ENCODE measurements at regions not wholly inside any gene's neighbourhood (a gene's known extent, or its start where the extent isn't known, plus 50 kb on each side); places are given as distances from the start of the nearest gene placed in this dataset.

GRCh38 chr10:35711615-35712411, 69.7 kb upstream of the FZD8 start:
- Histone ChIP-seq H2AFZ (ENCODE audit: low read length) (no peak overlapping the region), H3F3A (ENCODE audit: low read depth) (no peaks in the 10 kb centered on the region), H3K4me2 (ENCODE audit: low read depth, low read length, poor library complexity, severe bottlenecking) (no peak overlapping the region)

GRCh38 chr10:35707642-35708425, 65.7 kb upstream of the FZD8 start:
- H2AFZ ChIP-seq (ENCODE audit: low read length): no peak overlapping the region
- H4K20me1 ChIP-seq (ENCODE audit: insufficient read depth, low read length, poor library complexity, severe bottlenecking): no peaks in the 10 kb centered on the region
- H3K9me3 ChIP-seq (ENCODE audit: insufficient read depth, low read depth, low read length): no peaks in the 10 kb centered on the region; the same call in 1 of the 2 replicates
- no peaks in the 10 kb centered on the region for H3K36me3 ChIP-seq (ENCODE audit: insufficient read depth, low read length)
- H3K9ac ChIP-seq (ENCODE audit: low read depth, low read length, poor library complexity, severe bottlenecking): no peak overlapping the region
- no peaks in the 10 kb centered on the region for H3K27me3 ChIP-seq (ENCODE audit: insufficient read depth, low read length, poor library complexity, severe bottlenecking)
- H3K9me2 ChIP-seq (replicated peaks; ENCODE audit: low read depth, low read length): no peaks in the 10 kb centered on the region
- H3F3A ChIP-seq (ENCODE audit: low read depth): no peaks in the 10 kb centered on the region
- H3K4me2 ChIP-seq (ENCODE audit: low read depth, low read length, poor library complexity, severe bottlenecking): no peak overlapping the region
- H3K79me2 ChIP-seq (ENCODE audit: insufficient read depth, low read length): no peaks in the 10 kb centered on the region
- H3K4me3 ChIP-seq (ENCODE audit: low read length, poor library complexity, severe bottlenecking): no peak overlapping the region
- H3K4me1 ChIP-seq (ENCODE audit: insufficient read depth, low read length, poor library complexity, severe bottlenecking): no peaks in the 10 kb centered on the region
- TF ChIP-seq CTCF (conservative IDR thresholded peaks at IDR 0.05; ENCODE audit: low read length) (no peak), EZH2phosphoT487 (IDR thresholded peaks at IDR 0.05; ENCODE audit: borderline replicate concordance) (no peak)

More at GRCh38 chr10:35711615-35712411, 69.7 kb upstream of the FZD8 start:
- Histone ChIP-seq H4K20me1 (ENCODE audit: insufficient read depth, low read length, poor library complexity, severe bottlenecking) (no peaks in the 10 kb centered on the region), H3K4me1 (ENCODE audit: insufficient read depth, low read length, poor library complexity, severe bottlenecking) (no peaks in the 10 kb centered on the region), H3K79me2 (ENCODE audit: insufficient read depth, low read length) (no peaks in the 10 kb centered on the region), H3K4me3 (ENCODE audit: low read length, poor library complexity, severe bottlenecking) (no peak overlapping the region), H3K9me3 (ENCODE audit: insufficient read depth, low read depth, low read length) (no peaks in the 10 kb centered on the region; the same call in 1 of the 2 replicates), H3K9ac (ENCODE audit: low read depth, low read length, poor library complexity, severe bottlenecking) (no peak overlapping the region), H3K27me3 (ENCODE audit: insufficient read depth, low read length, poor library complexity, severe bottlenecking) (no peaks in the 10 kb centered on the region), H3K36me3 (ENCODE audit: insufficient read depth, low read length) (no peaks in the 10 kb centered on the region), H3K9me2 (replicated peaks; ENCODE audit: low read depth, low read length) (no peaks in the 10 kb centered on the region)
- TF ChIP-seq CTCF (conservative IDR thresholded peaks at IDR 0.05; ENCODE audit: low read length) (no peak), EZH2phosphoT487 (IDR thresholded peaks at IDR 0.05; ENCODE audit: borderline replicate concordance) (no peak)

- H3K27me3 ChIP-seq (ENCODE audit: insufficient read depth, low read length, poor library complexity, severe bottlenecking): no peaks in the 10 kb centered on the region
- TF ChIP-seq CTCF (conservative IDR thresholded peaks at IDR 0.05; ENCODE audit: low read length) (no peak), EZH2phosphoT487 (IDR thresholded peaks at IDR 0.05; ENCODE audit: borderline replicate concordance) (no peak)
- no peak overlapping the region for H3K4me3 ChIP-seq (ENCODE audit: low read length, poor library complexity, severe bottlenecking)
- H3K9me3 ChIP-seq (ENCODE audit: insufficient read depth, low read depth, low read length): no peaks in the 10 kb centered on the region; the same call in 1 of the 2 replicates
- no peak overlapping the region for H3K4me2 ChIP-seq (ENCODE audit: low read depth, low read length, poor library complexity, severe bottlenecking)
- no peak overlapping the region for H2AFZ ChIP-seq (ENCODE audit: low read length)
- H3K9ac ChIP-seq (ENCODE audit: low read depth, low read length, poor library complexity, severe bottlenecking): no peak overlapping the region
- no peaks in the 10 kb centered on the region for H3K4me1 ChIP-seq (ENCODE audit: insufficient read depth, low read length, poor library complexity, severe bottlenecking)
- no peaks in the 10 kb centered on the region for H3K9me2 ChIP-seq (replicated peaks; ENCODE audit: low read depth, low read length)
- no peaks in the 10 kb centered on the region for H3F3A ChIP-seq (ENCODE audit: low read depth)
- no peaks in the 10 kb centered on the region for H3K79me2 ChIP-seq (ENCODE audit: insufficient read depth, low read length)
- H4K20me1 ChIP-seq (ENCODE audit: insufficient read depth, low read length, poor library complexity, severe bottlenecking): no peaks in the 10 kb centered on the region
- no peaks in the 10 kb centered on the region for H3K36me3 ChIP-seq (ENCODE audit: insufficient read depth, low read length)
Measured at GRCh38 chr10:35706959-35707358, 64.9 kb upstream of the FZD8 start.

Measured in Loucy (cell line).